OCI-LY1 (cell line): ENCODE measurements at regions not wholly inside any gene's neighbourhood (a gene's known extent, or its start where the extent isn't known, plus 50 kb on each side); places are given as distances from the start of the nearest gene placed in this dataset.
A peak's percentile ranks its signal among the peaks of the same experiment; 100 is the strongest.

Experiments used
- H2AFZ ChIP-seq: fragments of 200-600 bp; sonication (generic), shearing (Covaris generic); 2 replicates; pipeline ENCODE4 v1.6.0; 2014; ENCODE audit warnings: antibody characterized with exemption, mild to moderate bottlenecking, low read length
- H3F3A ChIP-seq: fragments of 200-600 bp; sonication (generic), shearing (Covaris generic); 2 replicates; pipeline ENCODE4 v1.6.0; 2014; ENCODE audit warnings: mild to moderate bottlenecking, antibody characterized with exemption, low read length, moderate library complexity; ENCODE audit not compliant: insufficient read depth
- H3K27ac ChIP-seq: fragments of 200-600 bp; sonication (generic); 2 replicates; pipeline ENCODE4 v1.5.1; 2014; ENCODE audit warnings: low read length, mixed run types, mild to moderate bottlenecking, low read depth; ENCODE audit not compliant: poor library complexity, severe bottlenecking
- H3K27me3 ChIP-seq: fragments of 200-600 bp; sonication (generic); 2 replicates; pipeline ENCODE4 v1.6.0; 2014; ENCODE audit warnings: antibody characterized with exemption, mild to moderate bottlenecking, low read length, moderate library complexity; ENCODE audit not compliant: insufficient read depth
- H3K36me3 ChIP-seq: fragments of 200-600 bp; sonication (generic); 2 replicates; pipeline ENCODE4 v1.6.1; 2014; ENCODE audit warnings: mild to moderate bottlenecking, antibody characterized with exemption, low read length, moderate library complexity, mixed read lengths; ENCODE audit not compliant: insufficient read depth
- H3K4me1 ChIP-seq: fragments of 200-600 bp; sonication (generic); 2 replicates; pipeline ENCODE4 v1.5.1; 2014; ENCODE audit warnings: mild to moderate bottlenecking, low read length, moderate library complexity; ENCODE audit not compliant: insufficient read depth, severe bottlenecking
- H3K4me2 ChIP-seq: fragments of 200-600 bp; sonication (generic), shearing (Covaris generic); 2 replicates; pipeline ENCODE4 v1.6.1; 2014; ENCODE audit warnings: low read length
- H3K4me3 ChIP-seq: fragments of 200-600 bp; sonication (generic); 2 replicates; pipeline ENCODE4 v1.5.1; 2014; ENCODE audit warnings: low read length, low read depth, mild to moderate bottlenecking, mixed read lengths; ENCODE audit not compliant: poor library complexity, severe bottlenecking
- H3K79me2 ChIP-seq: fragments of 200-600 bp; shearing (Covaris generic); 2 replicates; pipeline ENCODE4 v1.6.1; 2016; ENCODE audit warnings: mixed run types, low read length, mixed read lengths; ENCODE audit not compliant: insufficient read depth
- H3K9ac ChIP-seq: fragments of 200-600 bp; sonication (generic), shearing (Covaris generic); 2 replicates; pipeline ENCODE4 v1.6.1; 2014; ENCODE audit warnings: mild to moderate bottlenecking, low read length, mixed read lengths
- H3K9me2 ChIP-seq: fragments of 200-600 bp; sonication (generic), shearing (Covaris generic); 2 replicates; pipeline ENCODE4 v1.6.1; 2014; ENCODE audit warnings: low read depth, mild to moderate bottlenecking, low read length, mixed read lengths
- H3K9me3 ChIP-seq: fragments of 200-600 bp; shearing (Covaris generic); 2 replicates; pipeline ENCODE4 v1.6.1; 2014; ENCODE audit warnings: low read length, mixed read lengths
- H4K20me1 ChIP-seq: fragments of 200-600 bp; sonication (generic), shearing (Covaris generic); 2 replicates; pipeline ENCODE4 v1.6.0; 2016; ENCODE audit warnings: mild to moderate bottlenecking, low read length; ENCODE audit not compliant: insufficient read depth
- CTCF ChIP-seq: fragments of 200-600 bp; sonication (generic), shearing (Covaris generic); IDR thresholded peaks from 2 replicates; pipeline ENCODE4 v1.5.1; 2017; ENCODE audit warnings: mild to moderate bottlenecking, antibody characterized with exemption, low read length, moderate library complexity, mixed read lengths
- EZH2 ChIP-seq: fragments of 200-600 bp; sonication (generic), shearing (Covaris generic); IDR thresholded peaks from 2 replicates; pipeline ENCODE4 v1.8.0; 2017; ENCODE audit warnings: borderline replicate concordance, mixed run types, mild to moderate bottlenecking, antibody characterized with exemption, low read length, moderate library complexity, mixed read lengths

GRCh38 chr14:25518364-25518763 lies 468.4 kb upstream of the STXBP6 start:
- H2AFZ ChIP-seq, result no peak overlapping the region
- no peaks in the 10 kb centered on the region for H3F3A ChIP-seq
- no peaks in the 10 kb centered on the region for H3K79me2 ChIP-seq
- no peak overlapping the region for H3K9ac ChIP-seq
- no peaks in the 10 kb centered on the region for H3K27me3 ChIP-seq
- H3K4me3 ChIP-seq, result no peak overlapping the region
- H4K20me1 ChIP-seq, result no peaks in the 10 kb centered on the region
- H3K9me3 ChIP-seq, result no peaks in the 10 kb centered on the region
- H3K9me2 ChIP-seq, result no peaks in the 10 kb centered on the region
- no peaks in the 10 kb centered on the region for H3K4me1 ChIP-seq
- no peak overlapping the region for H3K27ac ChIP-seq
- H3K36me3 ChIP-seq, result no peaks in the 10 kb centered on the region
- no peak for TF ChIP-seq EZH2
- no peak for TF ChIP-seq CTCF
- no peak overlapping the region for H3K4me2 ChIP-seq

- TF ChIP-seq CTCF, result peak; percentile 26; the same call in 1 of the 2 replicates
- TF ChIP-seq EZH2, result no peak
- H3K4me1 ChIP-seq, result no peaks in the 10 kb centered on the region
- H3K4me2 ChIP-seq, result no peak overlapping the region
- no peak overlapping the region for H3K4me3 ChIP-seq
- no peaks in the 10 kb centered on the region for H3F3A ChIP-seq
- H3K9me2 ChIP-seq, result no peaks in the 10 kb centered on the region
- no peak overlapping the region for H3K27ac ChIP-seq
- H4K20me1 ChIP-seq, result no peaks in the 10 kb centered on the region
- no peaks in the 10 kb centered on the region for H3K27me3 ChIP-seq
- H3K36me3 ChIP-seq, result no peaks in the 10 kb centered on the region
- H3K79me2 ChIP-seq, result no peaks in the 10 kb centered on the region
- no peak overlapping the region for H2AFZ ChIP-seq
- H3K9me3 ChIP-seq, result no peaks in the 10 kb centered on the region
- H3K9ac ChIP-seq, result no peak overlapping the region
Measured at GRCh38 chr14:25516838-25517237, 466.9 kb upstream of the STXBP6 start.

GRCh38 chr14:25508845-25509244 lies 458.9 kb upstream of the STXBP6 start:
- H3K4me2 ChIP-seq, result no peak overlapping the region
- no peak overlapping the region for H3K9ac ChIP-seq
- no peak overlapping the region for H2AFZ ChIP-seq
- no peak overlapping the region for H3K4me3 ChIP-seq
- H3K9me3 ChIP-seq, result no peaks in the 10 kb centered on the region
- H4K20me1 ChIP-seq, result no peaks in the 10 kb centered on the region
- TF ChIP-seq EZH2, result no peak
- TF ChIP-seq CTCF, result no peak
- no peaks in the 10 kb centered on the region for H3K4me1 ChIP-seq
- H3K9me2 ChIP-seq, result no peaks in the 10 kb centered on the region
- H3K27me3 ChIP-seq, result no peaks in the 10 kb centered on the region
- no peak overlapping the region for H3K27ac ChIP-seq
- no peaks in the 10 kb centered on the region for H3K36me3 ChIP-seq
- H3K79me2 ChIP-seq, result no peaks in the 10 kb centered on the region
- no peaks in the 10 kb centered on the region for H3F3A ChIP-seq
